GM18907 (cell line): ENCODE measurements at regions not wholly inside any gene's neighbourhood (a gene's known extent, or its start where the extent isn't known, plus 50 kb on each side); places are given as distances from the start of the nearest gene placed in this dataset.
"Not testable (repeated sequence)": the region's sequence is repeated elsewhere in the genome, so short reads cannot be mapped to it uniquely, and the experiment has no call there.

Source experiments
- ATAC-seq: cut with Tn5 transposase; IDR thresholded peaks from one replicate; pipeline ENCODE4 v1.9.1; 2021; ENCODE audit warnings: mild to moderate bottlenecking, moderate library complexity; ENCODE audit not compliant: unreplicated experiment

GRCh38 chr7:46071601-46072000 lies 150.5 kb upstream of the IGFBP3 start:
- no peak for ATAC-seq

- ATAC-seq: no peak
Observed at GRCh38 chr7:46071076-46071475, 150.0 kb upstream of the IGFBP3 start.

DNA sequence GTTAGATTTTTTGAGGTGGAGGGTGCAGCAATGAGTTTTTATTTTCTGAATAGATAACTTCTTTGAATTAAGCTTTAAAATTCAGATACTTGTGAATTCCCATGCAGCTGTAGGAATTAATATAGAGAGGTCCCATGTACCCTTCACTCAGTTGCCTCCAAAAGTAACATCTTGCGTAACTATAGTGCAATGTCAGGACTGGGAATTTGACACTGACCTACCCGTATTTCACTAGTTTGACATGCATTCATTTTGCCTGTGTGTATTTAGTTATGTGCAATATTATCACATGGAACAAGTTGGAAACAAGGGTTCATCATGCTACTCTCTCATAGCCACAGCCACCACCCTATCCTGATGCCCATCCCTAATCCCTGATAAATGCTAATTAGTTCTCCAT lies 147.1 kb upstream of the IGFBP3 start:
- ATAC-seq: no peak

- ATAC-seq: no peak
Observed at GRCh38 chr7:46059308-46060020, 138.4 kb upstream of the IGFBP3 start.

DNA sequence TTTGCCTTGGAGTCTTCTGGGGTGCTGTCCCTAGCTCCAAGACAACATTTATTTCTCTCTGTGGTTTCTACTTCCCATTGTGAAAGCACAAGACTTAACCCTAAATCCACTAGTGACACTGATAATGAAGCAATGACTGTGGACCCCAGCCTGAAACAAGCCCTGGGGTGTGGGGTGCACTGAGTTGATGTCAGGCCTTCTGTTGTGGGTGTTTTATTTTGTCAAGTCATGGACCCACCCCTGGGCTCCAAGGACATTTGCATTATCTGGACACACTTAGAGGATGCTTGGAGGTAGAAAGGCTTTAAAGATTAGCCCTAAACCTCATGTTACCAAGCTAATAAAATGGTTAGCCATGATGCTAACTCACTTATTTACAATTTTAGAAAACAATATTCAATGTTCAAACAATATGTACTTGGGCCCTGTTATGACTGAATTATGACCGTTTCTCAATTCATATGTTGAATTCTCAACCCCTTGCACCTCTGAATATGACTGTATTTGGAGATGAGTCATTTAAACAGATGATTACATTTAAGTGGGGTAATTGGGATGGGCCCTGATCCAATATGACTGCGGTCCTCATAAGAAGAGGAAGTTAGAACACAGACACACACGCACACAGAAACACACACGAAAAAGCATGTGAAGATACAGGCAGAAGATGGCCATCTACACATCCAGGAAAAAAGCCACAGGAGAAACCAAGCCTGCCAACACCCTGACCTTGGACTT lies 137.2 kb upstream of the IGFBP3 start:
- no peak for ATAC-seq

DNA sequence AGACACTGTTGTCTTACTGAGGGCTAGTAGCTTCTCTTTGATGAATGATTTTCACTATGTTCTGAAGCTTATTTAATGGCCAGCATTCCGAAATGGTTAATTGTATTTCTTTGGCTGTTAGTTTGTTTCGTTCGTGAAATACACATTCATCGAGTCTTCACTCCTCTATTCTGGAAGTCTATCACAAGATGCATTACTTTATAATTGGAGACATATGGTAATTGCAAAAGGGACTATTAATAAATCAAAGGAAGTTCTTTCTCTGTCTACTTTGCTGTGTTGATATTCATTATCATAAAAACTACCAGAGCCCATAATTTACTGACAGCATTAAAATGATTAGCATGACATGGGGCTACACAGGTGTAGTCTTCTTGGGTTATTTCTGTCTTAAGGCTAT lies 133.8 kb upstream of the IGFBP3 start:
- ATAC-seq: no peak

DNA sequence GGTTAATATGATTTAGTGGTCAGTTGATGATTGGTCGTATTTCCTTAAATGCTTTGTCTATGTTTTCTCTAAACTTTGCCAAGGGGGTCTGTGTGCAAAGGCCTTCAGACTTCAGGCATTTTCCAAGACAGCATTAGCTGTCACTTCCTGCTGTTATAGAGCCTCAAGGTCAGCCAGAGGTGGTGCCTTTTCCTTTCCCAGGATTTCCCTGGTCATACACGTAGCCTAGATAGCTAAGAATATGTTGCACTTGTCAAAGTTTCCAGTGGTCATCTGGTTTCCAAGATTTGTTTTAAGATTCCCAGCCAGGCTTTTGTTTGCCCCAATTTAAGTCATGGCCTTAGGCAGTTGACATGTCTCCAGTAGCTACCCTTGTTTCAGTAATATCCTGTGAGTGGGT lies 133.2 kb upstream of the IGFBP3 start:
- no peak for ATAC-seq

GRCh38 chr7:46047581-46047980 lies 126.5 kb upstream of the IGFBP3 start:
- ATAC-seq: no peak

- ATAC-seq: not testable (repeated sequence)
Observed at GRCh38 chr7:46043338-46043737, 122.3 kb upstream of the IGFBP3 start.

DNA sequence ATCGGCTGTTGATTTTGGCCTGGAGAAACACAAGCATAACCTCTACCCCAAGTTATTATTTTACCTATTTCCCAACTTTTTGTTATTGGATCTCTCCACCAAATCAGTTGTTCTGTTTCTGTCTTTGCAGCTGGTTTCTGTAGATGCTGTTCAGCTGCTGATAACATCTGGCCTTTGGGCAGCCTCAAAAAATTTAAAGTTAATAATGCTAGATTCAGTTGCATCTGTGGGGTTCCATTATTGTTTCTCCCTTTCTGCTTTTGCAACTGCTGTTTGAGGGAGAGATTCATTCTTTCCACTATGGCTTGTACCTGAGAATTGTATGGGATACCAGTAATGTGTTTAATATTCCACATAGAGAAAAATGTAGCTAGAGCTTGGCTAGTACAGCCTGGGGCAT lies 118.7 kb upstream of the IGFBP3 start:
- not testable (repeated sequence) for ATAC-seq

DNA sequence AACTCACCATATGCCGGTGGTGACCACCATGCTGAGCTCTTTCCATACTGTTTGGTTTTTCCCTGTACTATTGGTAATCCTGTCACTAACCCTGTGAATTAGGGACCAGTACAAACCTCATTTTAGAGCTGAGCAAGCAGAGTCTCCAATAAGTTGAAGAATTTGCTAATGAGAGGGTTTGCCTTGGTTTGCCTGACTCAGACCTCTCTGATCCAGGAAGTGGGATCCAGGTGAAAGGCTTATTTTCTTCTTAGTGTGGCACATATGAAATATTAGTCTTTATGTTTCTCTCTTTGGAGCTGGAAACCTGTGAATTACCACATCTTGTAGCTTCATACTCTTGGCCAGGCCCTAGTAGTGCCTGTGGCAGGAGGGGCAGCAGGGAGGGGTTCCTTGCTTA lies 114.1 kb upstream of the IGFBP3 start:
- ATAC-seq: no peak

GRCh38 chr7:46034056-46034768 lies 113.1 kb upstream of the IGFBP3 start:
- ATAC-seq: no peak

DNA sequence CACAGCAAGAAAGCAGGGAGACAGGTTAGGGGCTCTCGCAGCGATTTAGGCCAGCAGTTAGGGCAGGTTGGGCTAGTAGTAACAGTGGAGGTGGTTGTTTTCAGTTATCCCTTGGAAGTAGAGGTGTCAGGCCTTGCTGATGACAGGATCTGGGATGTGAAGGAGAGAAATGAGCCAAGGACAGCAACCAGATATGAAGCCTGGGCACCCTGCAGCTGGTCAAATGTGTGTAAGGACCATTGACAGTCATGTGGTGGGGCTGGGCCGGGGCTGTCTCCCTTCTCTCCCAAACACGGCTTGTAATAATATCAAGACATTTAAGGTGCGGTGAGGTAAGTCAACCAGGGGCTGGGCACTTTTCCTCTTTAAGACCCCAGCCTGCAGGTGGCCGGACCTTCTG lies 112.5 kb upstream of the IGFBP3 start:
- ATAC-seq: no peak

GRCh38 chr7:46032942-46033341 lies 111.9 kb upstream of the IGFBP3 start:
- no peak for ATAC-seq

- ATAC-seq: no peak
Observed at GRCh38 chr7:46032353-46032752, 111.3 kb upstream of the IGFBP3 start.

GRCh38 chr7:46029111-46029704 lies 108.1 kb upstream of the IGFBP3 start:
- ATAC-seq: no peak

DNA sequence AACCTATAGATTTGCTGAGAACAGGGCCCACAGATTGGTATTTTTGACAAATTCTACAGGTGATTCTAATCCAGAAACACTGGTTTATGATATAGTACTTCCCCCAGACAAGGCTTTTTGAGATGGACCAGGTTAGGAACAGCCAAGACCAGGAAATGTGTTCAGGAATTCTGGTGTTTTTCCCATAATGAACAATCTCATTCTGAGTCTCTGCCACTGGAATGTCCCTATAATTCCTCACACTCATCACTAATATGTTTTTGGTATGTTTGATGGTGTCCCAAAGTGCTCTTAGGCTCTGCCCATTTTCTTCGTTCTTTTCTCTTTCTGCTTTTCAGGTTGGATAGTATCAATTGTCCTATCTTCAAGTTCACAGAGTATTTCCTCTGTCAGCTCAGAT lies 107.2 kb upstream of the IGFBP3 start:
- ATAC-seq: no peak

- ATAC-seq: no peak
Observed at GRCh38 chr7:46026741-46027140, 105.7 kb upstream of the IGFBP3 start.

DNA sequence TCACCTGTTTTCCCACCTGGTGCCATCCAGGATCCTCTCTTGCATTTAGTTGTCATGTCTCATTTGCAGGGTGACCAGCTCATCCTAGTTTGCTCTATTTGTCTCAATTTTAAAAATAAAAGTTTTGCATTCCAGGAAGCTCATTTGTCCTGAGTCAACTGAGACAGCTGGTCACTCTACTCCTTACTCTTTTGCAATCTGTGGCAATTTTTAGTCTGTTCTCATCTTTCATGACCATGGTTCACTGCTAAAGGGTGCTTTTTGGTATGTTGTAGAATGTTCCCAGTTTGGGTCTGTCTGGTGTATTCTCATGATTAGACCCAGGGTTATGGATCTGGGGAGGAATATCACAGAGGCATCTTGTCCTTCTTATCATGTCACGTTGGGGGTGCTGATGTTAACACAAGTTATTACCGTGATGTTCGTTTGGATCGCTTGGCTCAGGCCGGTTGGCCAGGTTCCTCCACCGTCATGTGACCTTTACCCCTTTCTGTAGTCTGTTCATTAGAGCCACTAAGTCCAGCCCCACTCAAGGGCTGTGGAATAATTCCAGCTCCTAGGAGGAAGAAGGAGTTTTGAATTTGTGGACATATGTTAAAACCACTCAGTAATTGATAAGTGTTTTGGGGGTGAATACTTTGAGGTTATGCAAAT lies 103.3 kb upstream of the IGFBP3 start:
- ATAC-seq: no peak

GRCh38 chr7:46022397-46022796 lies 101.3 kb upstream of the IGFBP3 start:
- ATAC-seq: no peak
